ENCODE measurements at regions not wholly inside any gene's neighbourhood (a gene's known extent, or its start where the extent isn't known, plus 50 kb on each side); places are given as distances from the start of the nearest gene placed in this dataset.

GRCh38 chr9:88926781-88927505, 64.3 kb upstream of the S1PR3 start:
- Histone ChIP-seq H3K4me3 (ENCODE audit: low read depth, low read length) (no peak overlapping the region), H3K27me3 (ENCODE audit: control insufficient read depth, insufficient read depth, low read length) (no peaks in the 10 kb centered on the region), H3K9me3 (ENCODE audit: control insufficient read depth, insufficient read depth, low read length) (peaks cover 6% of the 10 kb centered on the region), H3K27ac (ENCODE audit: low read depth, low read length) (no peak overlapping the region)
- TF ChIP-seq, protein P1, sequence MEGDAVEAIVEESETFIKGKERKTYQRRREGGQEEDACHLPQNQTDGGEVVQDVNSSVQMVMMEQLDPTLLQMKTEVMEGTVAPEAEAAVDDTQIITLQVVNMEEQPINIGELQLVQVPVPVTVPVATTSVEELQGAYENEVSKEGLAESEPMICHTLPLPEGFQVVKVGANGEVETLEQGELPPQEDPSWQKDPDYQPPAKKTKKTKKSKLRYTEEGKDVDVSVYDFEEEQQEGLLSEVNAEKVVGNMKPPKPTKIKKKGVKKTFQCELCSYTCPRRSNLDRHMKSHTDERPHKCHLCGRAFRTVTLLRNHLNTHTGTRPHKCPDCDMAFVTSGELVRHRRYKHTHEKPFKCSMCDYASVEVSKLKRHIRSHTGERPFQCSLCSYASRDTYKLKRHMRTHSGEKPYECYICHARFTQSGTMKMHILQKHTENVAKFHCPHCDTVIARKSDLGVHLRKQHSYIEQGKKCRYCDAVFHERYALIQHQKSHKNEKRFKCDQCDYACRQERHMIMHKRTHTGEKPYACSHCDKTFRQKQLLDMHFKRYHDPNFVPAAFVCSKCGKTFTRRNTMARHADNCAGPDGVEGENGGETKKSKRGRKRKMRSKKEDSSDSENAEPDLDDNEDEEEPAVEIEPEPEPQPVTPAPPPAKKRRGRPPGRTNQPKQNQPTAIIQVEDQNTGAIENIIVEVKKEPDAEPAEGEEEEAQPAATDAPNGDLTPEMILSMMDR (IDR thresholded peaks at IDR 0.05; ENCODE audit: low read depth, low read length): no peak
- POLR2A ChIA-PET: no interaction called here
- CTCF ChIA-PET: no interaction called here
- no peak for DNase-seq (ENCODE audit: low read depth, low spot score)

GRCh38 chr9:88927510-88927909, 63.8 kb upstream of the S1PR3 start:
- Histone ChIP-seq H3K27me3 (ENCODE audit: control insufficient read depth, insufficient read depth, low read length) (no peaks in the 10 kb centered on the region), H3K9me3 (ENCODE audit: control insufficient read depth, insufficient read depth, low read length) (peaks cover 6% of the 10 kb centered on the region), H3K27ac (ENCODE audit: low read depth, low read length) (no peak overlapping the region), H3K4me3 (ENCODE audit: low read depth, low read length) (no peak overlapping the region)
- ChIA-PET CTCF (no interaction called here), POLR2A (no interaction called here)
- TF ChIP-seq, protein P1 (IDR thresholded peaks at IDR 0.05; ENCODE audit: low read depth, low read length): no peak
- DNase-seq (ENCODE audit: low read depth, low spot score): no peak

DNA sequence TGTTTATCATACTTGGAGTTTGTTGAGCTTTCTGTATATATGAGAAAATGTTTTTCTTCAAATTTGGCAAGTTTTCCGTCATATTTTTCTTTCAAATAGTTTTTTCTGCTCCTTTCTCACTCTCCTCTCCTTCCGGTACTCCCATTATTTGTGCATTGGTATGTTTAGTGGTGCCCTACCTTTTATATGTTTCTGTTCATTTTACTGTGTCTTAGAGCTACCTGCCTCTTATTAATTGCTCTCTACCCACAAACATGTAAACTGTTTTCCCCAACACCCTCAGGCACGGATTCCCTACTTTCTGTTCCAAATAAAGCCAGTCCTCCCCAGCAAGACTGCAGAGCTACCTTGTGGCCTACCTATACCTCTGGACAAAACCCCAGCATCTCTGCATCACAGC, 60.6 kb upstream of the S1PR3 start:
- CTCF ChIA-PET: no interaction called here

DNA sequence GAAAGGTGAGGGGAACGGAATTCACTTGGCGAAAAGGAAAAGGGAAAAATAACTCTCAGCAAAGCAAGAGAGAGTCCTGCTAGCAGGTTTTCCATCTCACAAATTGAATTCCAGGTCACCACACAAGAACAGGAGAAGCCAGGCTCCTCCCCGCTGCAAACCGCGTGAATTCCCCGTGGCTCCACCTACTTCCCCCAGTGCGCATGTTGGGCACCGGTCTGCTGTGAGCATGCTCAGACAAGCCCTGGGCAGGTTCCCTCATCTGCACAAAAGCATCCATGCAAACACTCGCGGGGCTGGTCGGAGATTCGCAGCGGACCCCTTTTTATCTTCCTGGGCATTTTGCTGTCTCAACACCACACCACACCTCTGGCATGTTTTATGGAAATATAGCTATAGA, 58.5 kb upstream of the S1PR3 start:
- Histone ChIP-seq H3K4me3 (ENCODE audit: low read depth, low read length) (no peak overlapping the region), H3K27ac (ENCODE audit: low read depth, low read length) (no peak overlapping the region), H3K27me3 (ENCODE audit: control insufficient read depth, insufficient read depth, low read length) (peaks cover 7% of the 10 kb centered on the region), H3K9me3 (ENCODE audit: control insufficient read depth, insufficient read depth, low read length) (peaks cover 6% of the 10 kb centered on the region; the same call in 1 of the 2 replicates)
- CTCF ChIA-PET: no interaction called here
- no peak for DNase-seq (ENCODE audit: low read depth, low spot score)
- POLR2A ChIA-PET: no interaction called here
- TF ChIP-seq, protein P1 (IDR thresholded peaks at IDR 0.05; ENCODE audit: low read depth, low read length): no peak

More for the DNA sequence above, 60.6 kb upstream of the S1PR3 start:
- H3K27ac ChIP-seq (ENCODE audit: low read depth, low read length): no peak overlapping the region
- no peak overlapping the region for H3K4me3 ChIP-seq (ENCODE audit: low read depth, low read length)
- peaks cover 6% of the 10 kb centered on the region; the same call in 1 of the 2 replicates for H3K9me3 ChIP-seq (ENCODE audit: control insufficient read depth, insufficient read depth, low read length)
- no peak for DNase-seq (ENCODE audit: low read depth, low spot score)
- TF ChIP-seq, protein P1 (IDR thresholded peaks at IDR 0.05; ENCODE audit: low read depth, low read length): no peak
- POLR2A ChIA-PET: no interaction called here
- peaks cover 7% of the 10 kb centered on the region for H3K27me3 ChIP-seq (ENCODE audit: control insufficient read depth, insufficient read depth, low read length)

DNA sequence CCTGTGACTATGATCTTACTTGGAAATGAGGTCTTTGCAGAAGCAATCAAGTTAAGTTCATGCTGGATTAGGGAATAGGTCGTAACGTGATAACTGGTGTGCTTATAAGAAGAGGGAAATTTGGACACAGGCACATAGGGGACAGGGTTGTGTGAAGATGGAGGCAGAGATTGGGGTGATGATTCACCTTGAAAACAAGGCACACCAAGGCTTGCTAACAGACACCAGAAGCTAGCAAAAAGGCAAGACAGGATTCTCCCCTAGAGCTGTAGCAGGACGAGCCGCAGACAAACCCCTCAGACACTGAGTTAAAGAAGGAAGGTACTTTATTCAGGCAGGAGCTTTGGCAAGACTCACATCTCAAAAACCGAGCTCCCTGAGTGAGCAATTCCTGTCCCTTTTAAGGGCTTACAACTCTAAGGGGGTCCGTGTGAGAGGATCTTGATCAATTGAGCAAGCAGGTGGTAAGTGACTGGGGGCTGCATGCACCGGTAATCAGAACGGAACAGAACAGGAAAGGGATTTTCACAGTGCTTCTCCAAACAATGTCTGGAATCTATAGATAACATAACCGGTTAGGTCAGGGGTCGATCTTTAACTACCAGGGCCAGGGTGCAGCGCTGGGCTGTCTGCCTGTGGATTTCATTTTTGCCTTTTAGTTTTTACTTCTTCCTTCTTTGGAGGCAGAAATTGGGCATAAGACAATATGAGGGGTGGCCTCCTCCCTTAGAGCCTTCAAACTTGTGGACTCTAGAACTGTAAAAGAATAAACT, 57.5 kb upstream of the S1PR3 start:
- peaks cover 7% of the 10 kb centered on the region for H3K27me3 ChIP-seq (ENCODE audit: control insufficient read depth, insufficient read depth, low read length)
- H3K27ac ChIP-seq (ENCODE audit: low read depth, low read length): no peak overlapping the region
- H3K4me3 ChIP-seq (ENCODE audit: low read depth, low read length): no peak overlapping the region
- no peak for DNase-seq (ENCODE audit: low read depth, low spot score)
- TF ChIP-seq, protein P1 (IDR thresholded peaks at IDR 0.05; ENCODE audit: low read depth, low read length): no peak
- ChIA-PET POLR2A (no interaction called here), CTCF (no interaction called here)
- H3K9me3 ChIP-seq (ENCODE audit: control insufficient read depth, insufficient read depth, low read length): peaks cover 6% of the 10 kb centered on the region; the same call in 1 of the 2 replicates
